ENCODE measurements at regions not wholly inside any gene's neighbourhood (a gene's known extent, or its start where the extent isn't known, plus 50 kb on each side); places are given as distances from the start of the nearest gene placed in this dataset.

- TF ChIP-seq RCOR1 (IDR thresholded peaks at IDR 0.05; ENCODE audit: insufficient replicate concordance, low read length), result no peak
- TF ChIP-seq BHLHE40 (IDR thresholded peaks at IDR 0.05; ENCODE audit: low read depth, low read length), result no peak
- TF ChIP-seq MAFK (IDR thresholded peaks at IDR 0.05; ENCODE audit: low read depth, low read length), result no peak
- no peak for TF ChIP-seq CEBPB (IDR thresholded peaks at IDR 0.05; ENCODE audit: low read depth, low read length)
- TF ChIP-seq CTCF (conservative IDR thresholded peaks at IDR 0.05; ENCODE audit: low read depth, low read length), result no peak
- TF ChIP-seq MAZ (IDR thresholded peaks at IDR 0.05; ENCODE audit: borderline replicate concordance, low read depth, low read length), result no peak
- TF ChIP-seq NFE2L2 (IDR thresholded peaks at IDR 0.05; ENCODE audit: low read depth, low read length), result no peak
- no peak for TF ChIP-seq RAD21 (IDR thresholded peaks at IDR 0.05; ENCODE audit: low read length)
- TF ChIP-seq CHD1 (IDR thresholded peaks at IDR 0.05; ENCODE audit: low read depth, low read length), result no peak
- no peak for TF ChIP-seq ELK1 (IDR thresholded peaks at IDR 0.05; ENCODE audit: borderline replicate concordance, low read depth, low read length)
- TF ChIP-seq FOS (IDR thresholded peaks at IDR 0.05; ENCODE audit: low read depth, low read length), result no peak
- TF ChIP-seq SMC3 (IDR thresholded peaks at IDR 0.05; ENCODE audit: low read depth, low read length), result no peak
- TF ChIP-seq RFX5 (IDR thresholded peaks at IDR 0.05; ENCODE audit: low read depth, low read length), result no peak
- no peak for TF ChIP-seq USF2 (IDR thresholded peaks at IDR 0.05; ENCODE audit: low read depth, low read length)
- no peak for TF ChIP-seq POLR2A (IDR thresholded peaks at IDR 0.05; ENCODE audit: low read depth, low read length)
- TF ChIP-seq MXI1 (IDR thresholded peaks at IDR 0.05; ENCODE audit: borderline replicate concordance, low read depth, low read length), result no peak
- Histone ChIP-seq H3K56ac (ENCODE audit: extremely low read depth, insufficient read depth, low read length) (no peak overlapping the region), H3K4ac (ENCODE audit: low read depth, low read length) (peak overlapping the region; percentile 47; the same call in 1 of the 2 replicates), H2AFZ (replicated peaks; ENCODE audit: low read length, poor library complexity) (no peak overlapping the region), H3K23ac (ENCODE audit: low read depth, low read length) (no peak overlapping the region), H3K4me1 (ENCODE audit: control insufficient read depth, insufficient read depth, low read length) (peaks cover 12% of the 10 kb centered on the region; the same call in 1 of the 2 replicates), H3K27ac (ENCODE audit: insufficient read depth, low read length) (no peak overlapping the region), H2BK120ac (ENCODE audit: low read depth, low read length) (no peak overlapping the region), H3K9me1 (ENCODE audit: insufficient read depth, low read length) (peaks cover 12% of the 10 kb centered on the region), H3K14ac (replicated peaks; ENCODE audit: low read depth, low read length) (no peak overlapping the region), H2BK15ac (ENCODE audit: low read depth, low read length) (no peak overlapping the region), H4K8ac (ENCODE audit: low read depth in 2 of 2, low read length in 2 of 2) (no peak overlapping the region), H2BK5ac (ENCODE audit: low read depth, low read length, poor library complexity, severe bottlenecking) (no peak overlapping the region), H3K79me1 (ENCODE audit: low read depth in 1 of 2, low read length in 2 of 2) (no peaks in the 10 kb centered on the region), H2AK5ac (ENCODE audit: low read depth, low read length) (peak overlapping the region; percentile 24), H3K18ac (ENCODE audit: low read depth, low read length) (no peak overlapping the region), H3K9me3 (ENCODE audit: control insufficient read depth, insufficient read depth, low read length) (no peaks in the 10 kb centered on the region), H4K20me1 (ENCODE audit: insufficient read depth, low read length) (no peaks in the 10 kb centered on the region), H4K5ac (ENCODE audit: low read depth, low read length) (no peak overlapping the region), H3K4me3 (ENCODE audit: insufficient read depth, low read depth, low read length) (no peak overlapping the region), H3K36me3 (ENCODE audit: control insufficient read depth, insufficient read depth, low read length) (no peaks in the 10 kb centered on the region), H3K9ac (ENCODE audit: low read depth, low read length) (no peak overlapping the region), H2AK9ac (replicated peaks; ENCODE audit: low read depth, low read length, poor library complexity) (no peak overlapping the region), H2BK20ac (ENCODE audit: low read depth, low read length) (no peak overlapping the region), H3K27me3 (ENCODE audit: control insufficient read depth, insufficient read depth, low read length) (peaks cover 3% of the 10 kb centered on the region; the same call in 1 of the 2 replicates), H4K91ac (ENCODE audit: insufficient read depth, low read depth, low read length) (no peak overlapping the region), H3K4me2 (ENCODE audit: low read depth, low read length) (no peak overlapping the region)
- intact Hi-C loops (cut with micrococcal nuclease) (no loop called here), in situ Hi-C loops (cut with MboI; ENCODE audit: low sequenced_read_pairs) (no loop called here), dilution Hi-C loops (cut with HindIII; ENCODE audit: low sequenced_read_pairs, unreplicated experiment) (no loop called here)
- ATAC-seq (ENCODE audit: low read depth), result no peak
- POLR2A ChIA-PET (ENCODE audit: unreplicated experiment), result no interaction called here
- no CpG with 5 or more reads among the region's 2 CpGs for WGBS, 2 experiments (ENCODE audit: extremely low coverage in 2 of 2, insufficient read length in 1 of 2)
- BruUV-seq (replicated peaks), result no TSS peak
- DNase-seq, result no peak
- CTCF ChIA-PET, result no interaction called here
These were observed 142.3 kb upstream of the CDH5 start for GRCh38 chr16:66224186-66224585.
